ENCODE measurements at regions not wholly inside any gene's neighbourhood (a gene's known extent, or its start where the extent isn't known, plus 50 kb on each side); places are given as distances from the start of the nearest gene placed in this dataset.
"Not testable (repeated sequence)": the region's sequence is repeated elsewhere in the genome, so short reads cannot be mapped to it uniquely, and the experiment has no call there.

DNA sequence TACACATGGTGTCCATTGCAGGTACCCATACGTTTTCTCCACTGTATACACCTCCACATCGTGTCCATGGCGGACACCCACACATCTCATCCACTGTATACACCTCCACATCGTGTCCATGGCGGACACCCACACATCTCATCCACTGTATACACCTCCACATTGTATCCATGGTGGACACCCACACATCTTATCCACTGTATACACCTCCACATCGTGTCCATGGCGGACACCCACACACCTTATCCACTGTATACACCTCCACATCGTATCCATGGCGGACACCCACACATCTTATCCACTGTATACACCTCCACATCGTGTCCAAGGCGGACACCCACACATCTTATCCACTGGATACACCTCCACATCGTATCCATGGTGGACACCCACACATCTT, 50.4 kb upstream of the TTC34 start:
- ATAC-seq: not testable (repeated sequence)

DNA sequence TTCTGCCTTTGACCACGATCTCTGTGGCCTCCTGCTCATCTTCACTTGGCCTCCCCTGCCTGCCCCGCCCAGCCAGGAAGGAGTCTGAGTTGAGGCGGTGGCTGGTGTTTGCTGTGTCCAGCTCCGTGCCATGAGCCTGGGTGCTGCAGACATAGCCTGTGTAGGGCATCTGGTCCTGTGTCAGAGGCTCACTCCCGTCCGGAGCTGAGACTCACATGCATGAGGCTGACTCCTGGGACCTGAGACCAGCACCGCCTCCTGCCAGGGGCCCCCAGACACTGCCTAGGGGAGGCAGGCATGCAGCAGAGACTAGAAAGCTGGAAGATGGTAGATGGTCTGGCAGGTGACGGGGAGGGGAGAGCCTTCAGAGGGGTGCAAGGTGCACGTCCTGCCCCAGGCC, 52.2 kb upstream of the TTC34 start:
- TF ChIP-seq PPARA (CRISPR knock-in tag; IDR thresholded peaks at IDR 0.05; ENCODE audit: borderline replicate concordance) (no peak), ZNF70 (CRISPR knock-in tag; IDR thresholded peaks at IDR 0.05) (no peak), BACH2 (CRISPR knock-in tag; IDR thresholded peaks at IDR 0.05; ENCODE audit: borderline replicate concordance) (no peak), GLIS3 (CRISPR knock-in tag; IDR thresholded peaks at IDR 0.05) (no peak), ESRRG (CRISPR knock-in tag; IDR thresholded peaks at IDR 0.05) (no peak), CSDC2 (CRISPR knock-in tag; IDR thresholded peaks at IDR 0.05) (no peak), ISL1 (CRISPR knock-in tag; IDR thresholded peaks at IDR 0.05) (no peak), ZFP3 (CRISPR knock-in tag; IDR thresholded peaks at IDR 0.05) (no peak), OSR1 (CRISPR knock-in tag; IDR thresholded peaks at IDR 0.05) (no peak)
- TF ChIP-seq, protein P1, sequence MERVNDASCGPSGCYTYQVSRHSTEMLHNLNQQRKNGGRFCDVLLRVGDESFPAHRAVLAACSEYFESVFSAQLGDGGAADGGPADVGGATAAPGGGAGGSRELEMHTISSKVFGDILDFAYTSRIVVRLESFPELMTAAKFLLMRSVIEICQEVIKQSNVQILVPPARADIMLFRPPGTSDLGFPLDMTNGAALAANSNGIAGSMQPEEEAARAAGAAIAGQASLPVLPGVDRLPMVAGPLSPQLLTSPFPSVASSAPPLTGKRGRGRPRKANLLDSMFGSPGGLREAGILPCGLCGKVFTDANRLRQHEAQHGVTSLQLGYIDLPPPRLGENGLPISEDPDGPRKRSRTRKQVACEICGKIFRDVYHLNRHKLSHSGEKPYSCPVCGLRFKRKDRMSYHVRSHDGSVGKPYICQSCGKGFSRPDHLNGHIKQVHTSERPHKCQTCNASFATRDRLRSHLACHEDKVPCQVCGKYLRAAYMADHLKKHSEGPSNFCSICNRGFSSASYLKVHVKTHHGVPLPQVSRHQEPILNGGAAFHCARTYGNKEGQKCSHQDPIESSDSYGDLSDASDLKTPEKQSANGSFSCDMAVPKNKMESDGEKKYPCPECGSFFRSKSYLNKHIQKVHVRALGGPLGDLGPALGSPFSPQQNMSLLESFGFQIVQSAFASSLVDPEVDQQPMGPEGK (CRISPR knock-in tag; IDR thresholded peaks at IDR 0.05; ENCODE audit: borderline replicate concordance): no peak
- no peak for ATAC-seq

DNA sequence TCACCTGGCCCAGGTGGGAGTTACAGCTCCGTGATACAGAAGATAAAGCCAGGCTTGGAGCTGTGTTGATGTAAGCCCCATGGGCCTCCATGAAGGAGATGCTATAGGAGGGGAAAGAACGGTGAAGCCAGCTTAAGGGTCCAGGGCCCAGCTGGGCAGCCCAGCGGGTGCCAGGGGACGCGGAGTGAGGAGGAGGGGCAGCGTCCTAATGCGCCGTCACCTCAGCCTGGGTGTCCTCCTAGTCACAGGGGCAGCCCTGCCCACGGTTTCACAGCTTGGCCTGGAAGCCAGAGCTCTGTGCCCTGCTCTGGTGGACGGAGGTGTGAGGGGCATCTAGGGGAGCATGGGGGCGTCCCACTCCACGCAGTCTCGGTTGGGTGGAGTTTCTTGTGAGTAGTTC, 52.7 kb upstream of the TTC34 start:
- TF ChIP-seq RARB (CRISPR knock-in tag; IDR thresholded peaks at IDR 0.05) (no peak), TCF4 (CRISPR knock-in tag; IDR thresholded peaks at IDR 0.05; ENCODE audit: borderline replicate concordance) (no peak), ZFP30 (CRISPR knock-in tag; IDR thresholded peaks at IDR 0.05) (no peak), ARNTL (CRISPR knock-in tag; IDR thresholded peaks at IDR 0.05; ENCODE audit: borderline replicate concordance, low read depth) (no peak), TOX (CRISPR knock-in tag; IDR thresholded peaks at IDR 0.05; ENCODE audit: borderline replicate concordance) (no peak), OSR1 (CRISPR knock-in tag; IDR thresholded peaks at IDR 0.05) (no peak), CSRNP3 (CRISPR knock-in tag; IDR thresholded peaks at IDR 0.05) (no peak), CSDC2 (CRISPR knock-in tag; IDR thresholded peaks at IDR 0.05) (no peak), BACH2 (CRISPR knock-in tag; IDR thresholded peaks at IDR 0.05; ENCODE audit: borderline replicate concordance) (no peak)
- TF ChIP-seq, protein P1 (CRISPR knock-in tag; IDR thresholded peaks at IDR 0.05; ENCODE audit: borderline replicate concordance): no peak
- ATAC-seq: no peak

GRCh38 chr1:2854611-2855010, 53.1 kb upstream of the TTC34 start:
- no peak for ATAC-seq
- no peak for TF ChIP-seq GLIS3 (CRISPR knock-in tag; IDR thresholded peaks at IDR 0.05)
- no peak for TF ChIP-seq PPARA (CRISPR knock-in tag; IDR thresholded peaks at IDR 0.05; ENCODE audit: borderline replicate concordance)
- TF ChIP-seq BACH2 (CRISPR knock-in tag; IDR thresholded peaks at IDR 0.05; ENCODE audit: borderline replicate concordance): no peak
- no peak for TF ChIP-seq ZNF565 (CRISPR knock-in tag; conservative IDR thresholded peaks at IDR 0.05; ENCODE audit: low read depth)
- TF ChIP-seq, protein P1 (CRISPR knock-in tag; IDR thresholded peaks at IDR 0.05; ENCODE audit: borderline replicate concordance): no peak
- no peak for TF ChIP-seq RARB (CRISPR knock-in tag; IDR thresholded peaks at IDR 0.05)
- TF ChIP-seq ISL1 (CRISPR knock-in tag; IDR thresholded peaks at IDR 0.05): no peak
- TF ChIP-seq TCF4 (CRISPR knock-in tag; IDR thresholded peaks at IDR 0.05; ENCODE audit: borderline replicate concordance): no peak
- no peak for TF ChIP-seq ESRRG (CRISPR knock-in tag; IDR thresholded peaks at IDR 0.05)
- TF ChIP-seq OSR1 (CRISPR knock-in tag; IDR thresholded peaks at IDR 0.05): no peak
- TF ChIP-seq TSHZ2 (CRISPR knock-in tag; IDR thresholded peaks at IDR 0.05): no peak
- no peak for TF ChIP-seq ZFP3 (CRISPR knock-in tag; IDR thresholded peaks at IDR 0.05)
- no peak for TF ChIP-seq ZNF70 (CRISPR knock-in tag; IDR thresholded peaks at IDR 0.05)
- TF ChIP-seq CSRNP3 (CRISPR knock-in tag; IDR thresholded peaks at IDR 0.05): no peak

All from SK-N-SH treated with all-trans-retinoic acid at 6 μM for 48 hours (cell line).